ENCODE measurements at regions not wholly inside any gene's neighbourhood (a gene's known extent, or its start where the extent isn't known, plus 50 kb on each side); places are given as distances from the start of the nearest gene placed in this dataset.

GRCh38 chr1:229879746-229880145 lies 187.3 kb upstream of the GALNT2 start:
- no peaks in the 10 kb centered on the region for H3K36me3 ChIP-seq (ENCODE audit: insufficient read depth, low read length)
- H4K20me1 ChIP-seq (ENCODE audit: insufficient read depth): no peaks in the 10 kb centered on the region
- H3K9ac ChIP-seq (ENCODE audit: low read length): no peak overlapping the region
- no peaks in the 10 kb centered on the region for H3F3A ChIP-seq (ENCODE audit: insufficient read depth, low read length, poor library complexity, severe bottlenecking)
- no peak overlapping the region for H2AFZ ChIP-seq (ENCODE audit: low read depth, low read length)
- no peak overlapping the region for H3K4me2 ChIP-seq (ENCODE audit: low read length)
- H3K27ac ChIP-seq (ENCODE audit: low read length): no peak overlapping the region
- no peak for TF ChIP-seq REST (IDR thresholded peaks at IDR 0.05; ENCODE audit: borderline replicate concordance)
- no peak for TF ChIP-seq RAD21 (conservative IDR thresholded peaks at IDR 0.05)
- TF ChIP-seq SMC3 (conservative IDR thresholded peaks at IDR 0.05; ENCODE audit: poor library complexity): no peak
- no peak for TF ChIP-seq MXI1 (conservative IDR thresholded peaks at IDR 0.05; ENCODE audit: poor library complexity, severe bottlenecking)
- no peak for TF ChIP-seq CTCF (IDR thresholded peaks at IDR 0.05; ENCODE audit: poor library complexity, severe bottlenecking)
- TF ChIP-seq EZH2 (IDR thresholded peaks at IDR 0.05; ENCODE audit: borderline replicate concordance, insufficient read depth, low read length, poor library complexity, severe bottlenecking): no peak
- TF ChIP-seq POLR2AphosphoS5 (IDR thresholded peaks at IDR 0.05): no peak
- no peak for TF ChIP-seq TAF1 (IDR thresholded peaks at IDR 0.05; ENCODE audit: low read depth)
- TF ChIP-seq EP300 (conservative IDR thresholded peaks at IDR 0.05; ENCODE audit: poor library complexity, severe bottlenecking): no peak
- H3K9me3 ChIP-seq (ENCODE audit: low read length): no peaks in the 10 kb centered on the region
- no peak overlapping the region for H3K4me3 ChIP-seq (ENCODE audit: low read length)
- no peaks in the 10 kb centered on the region for H3K9me2 ChIP-seq (ENCODE audit: insufficient read depth, low read length)
- no peaks in the 10 kb centered on the region for H3K27me3 ChIP-seq (ENCODE audit: insufficient read depth, low read depth, low read length)
- H3K79me2 ChIP-seq (replicated peaks; ENCODE audit: insufficient read depth, low read length): no peaks in the 10 kb centered on the region

GRCh38 chr1:229880271-229881170 lies 186.5 kb upstream of the GALNT2 start:
- TF ChIP-seq MXI1 (conservative IDR thresholded peaks at IDR 0.05; ENCODE audit: poor library complexity, severe bottlenecking): no peak
- TF ChIP-seq RAD21 (conservative IDR thresholded peaks at IDR 0.05): no peak
- no peak for TF ChIP-seq EP300 (conservative IDR thresholded peaks at IDR 0.05; ENCODE audit: poor library complexity, severe bottlenecking)
- TF ChIP-seq REST (IDR thresholded peaks at IDR 0.05; ENCODE audit: borderline replicate concordance): no peak
- no peak for TF ChIP-seq TAF1 (IDR thresholded peaks at IDR 0.05; ENCODE audit: low read depth)
- no peak for TF ChIP-seq CTCF (IDR thresholded peaks at IDR 0.05; ENCODE audit: poor library complexity, severe bottlenecking)
- no peak for TF ChIP-seq SMC3 (conservative IDR thresholded peaks at IDR 0.05; ENCODE audit: poor library complexity)
- H3K9me3 ChIP-seq (ENCODE audit: low read length): no peaks in the 10 kb centered on the region
- no peaks in the 10 kb centered on the region for H3K27me3 ChIP-seq (ENCODE audit: insufficient read depth, low read depth, low read length)
- H3F3A ChIP-seq (ENCODE audit: insufficient read depth, low read length, poor library complexity, severe bottlenecking): no peaks in the 10 kb centered on the region
- H3K9me2 ChIP-seq (ENCODE audit: insufficient read depth, low read length): no peaks in the 10 kb centered on the region
- no peaks in the 10 kb centered on the region for H3K36me3 ChIP-seq (ENCODE audit: insufficient read depth, low read length)
- no peak overlapping the region for H3K4me3 ChIP-seq (ENCODE audit: low read length)
- H4K20me1 ChIP-seq (ENCODE audit: insufficient read depth): no peaks in the 10 kb centered on the region
- H2AFZ ChIP-seq (ENCODE audit: low read depth, low read length): no peak overlapping the region
- no peak overlapping the region for H3K9ac ChIP-seq (ENCODE audit: low read length)
- no peaks in the 10 kb centered on the region for H3K79me2 ChIP-seq (replicated peaks; ENCODE audit: insufficient read depth, low read length)
- no peak overlapping the region for H3K27ac ChIP-seq (ENCODE audit: low read length)
- H3K4me2 ChIP-seq (ENCODE audit: low read length): no peak overlapping the region
